BE2C (cell line): ENCODE measurements at regions not wholly inside any gene's neighbourhood (a gene's known extent, or its start where the extent isn't known, plus 50 kb on each side); places are given as distances from the start of the nearest gene placed in this dataset.

ENCODE experiments used
- DNase-seq: peaks from one replicate; pipeline ENCODE4 v3.0.0-alpha.2; 2020
- H3K27me3 ChIP-seq: fragments of 250-450 bp; sonication (Bioruptor Pico); 2 replicates; pipeline ENCODE4 v1.5.1; 2020; ENCODE audit warnings: mild to moderate bottlenecking
- H3K36me3 ChIP-seq: fragments of 250-450 bp; sonication (Bioruptor Pico); 2 replicates; pipeline ENCODE4 v1.5.1; 2020; ENCODE audit warnings: mild to moderate bottlenecking
- H3K4me1 ChIP-seq: fragments of 250-450 bp; sonication (Bioruptor Pico); 2 replicates; pipeline ENCODE4 v1.5.1; 2020
- H3K4me3 ChIP-seq: 2 replicates; pipeline ENCODE4 v1.5.1; 2011; ENCODE audit warnings: low read depth, low read length
- H3K9me3 ChIP-seq: fragments of 250-450 bp; sonication (Bioruptor Pico); 2 replicates; pipeline ENCODE4 v1.5.1; 2020
- CTCF ChIP-seq: IDR thresholded peaks from 2 replicates; pipeline ENCODE4 v1.5.1; 2012; ENCODE audit warnings: mild to moderate bottlenecking, low read depth, low read length

- no peaks in the 10 kb centered on the region for H3K9me3 ChIP-seq
- no peak overlapping the region for H3K4me3 ChIP-seq
- H3K4me1 ChIP-seq, result peaks cover 6% of the 10 kb centered on the region; the same call in 1 of the 2 replicates
- no peak for TF ChIP-seq CTCF
- DNase-seq, result no peak
- H3K27me3 ChIP-seq, result no peaks in the 10 kb centered on the region
- no peaks in the 10 kb centered on the region for H3K36me3 ChIP-seq
Observed at GRCh38 chr5:124349931-124350330, 396.5 kb downstream of the ZNF608 start.

- no peak for TF ChIP-seq CTCF
- Histone ChIP-seq H3K36me3 (no peaks in the 10 kb centered on the region), H3K4me3 (no peak overlapping the region), H3K9me3 (no peaks in the 10 kb centered on the region), H3K27me3 (no peaks in the 10 kb centered on the region), H3K4me1 (no peaks in the 10 kb centered on the region)
- DNase-seq, result no peak
Observed at GRCh38 chr5:124343451-124343867, 403.0 kb downstream of the ZNF608 start.

GRCh38 chr5:124342986-124343385 lies 403.5 kb downstream of the ZNF608 start:
- no peaks in the 10 kb centered on the region for H3K27me3 ChIP-seq

GRCh38 chr5:124342584-124342983 lies 403.9 kb downstream of the ZNF608 start:
- TF ChIP-seq CTCF, result no peak
- Histone ChIP-seq H3K4me3 (no peak overlapping the region), H3K27me3 (no peaks in the 10 kb centered on the region), H3K4me1 (no peaks in the 10 kb centered on the region), H3K9me3 (no peaks in the 10 kb centered on the region), H3K36me3 (no peaks in the 10 kb centered on the region)
- no peak for DNase-seq

More at GRCh38 chr5:124342986-124343385, 403.5 kb downstream of the ZNF608 start:
- DNase-seq, result no peak
- no peak for TF ChIP-seq CTCF
- Histone ChIP-seq H3K9me3 (no peaks in the 10 kb centered on the region), H3K4me1 (no peaks in the 10 kb centered on the region), H3K4me3 (no peak overlapping the region), H3K36me3 (no peaks in the 10 kb centered on the region)

- Histone ChIP-seq H3K9me3 (no peaks in the 10 kb centered on the region), H3K27me3 (no peaks in the 10 kb centered on the region), H3K4me1 (no peaks in the 10 kb centered on the region), H3K4me3 (no peak overlapping the region), H3K36me3 (no peaks in the 10 kb centered on the region)
- TF ChIP-seq CTCF, result no peak
- no peak for DNase-seq
Observed at GRCh38 chr5:124342027-124342471, 404.4 kb downstream of the ZNF608 start.

GRCh38 chr5:124341066-124341858 lies 405.2 kb downstream of the ZNF608 start:
- Histone ChIP-seq H3K27me3 (no peaks in the 10 kb centered on the region), H3K4me3 (no peak overlapping the region), H3K36me3 (no peaks in the 10 kb centered on the region), H3K9me3 (no peaks in the 10 kb centered on the region), H3K4me1 (no peaks in the 10 kb centered on the region)
- TF ChIP-seq CTCF, result no peak
- no peak for DNase-seq
